ENCODE measurements at regions not wholly inside any gene's neighbourhood (a gene's known extent, or its start where the extent isn't known, plus 50 kb on each side); places are given as distances from the start of the nearest gene placed in this dataset.

GRCh38 chr13:44103429-44104196, 223.9 kb downstream of the LACC1 start:
- H3K4me3 Mint-ChIP-seq = no peak overlapping the region
- ATAC-seq (replicated peaks in 1 of 2) (no peak), DNase-seq (no peak)
- no peaks in the 10 kb centered on the region for H3K4me1 Mint-ChIP-seq (ENCODE audit: low read depth)
- no peak overlapping the region for H3K27ac Mint-ChIP-seq
- H3K36me3 Mint-ChIP-seq (ENCODE audit: insufficient read depth in 2 of 2) = peaks cover 3 to 6% of the 10 kb centered on the region in 2 donors
- peaks cover 5 to 11% of the 10 kb centered on the region in 2 donors for H3K9me3 Mint-ChIP-seq
- H3K27me3 Mint-ChIP-seq (ENCODE audit: low read depth) = peaks cover 23% of the 10 kb centered on the region

DNA sequence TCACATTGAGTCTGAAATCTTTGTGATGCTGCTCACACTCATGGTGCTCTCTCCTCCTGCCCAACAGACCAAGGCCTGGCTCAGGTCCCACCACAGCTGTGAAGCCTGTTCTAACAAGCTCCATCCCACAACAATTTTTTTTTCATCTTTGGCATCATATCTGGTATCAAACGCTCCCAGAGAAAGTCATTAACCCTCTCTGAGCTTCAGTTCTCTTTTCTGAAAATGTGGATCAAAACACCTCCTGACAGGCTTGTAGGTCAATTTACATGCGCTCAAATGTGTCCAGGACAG, 224.4 kb downstream of the LACC1 start:
- ATAC-seq (replicated peaks in 1 of 2) (no peak), DNase-seq (no peak)
- Mint-ChIP-seq H3K36me3 (ENCODE audit: insufficient read depth in 2 of 2) (peaks cover 3 to 6% of the 10 kb centered on the region in 2 donors), H3K27ac (no peak overlapping the region), H3K4me1 (ENCODE audit: low read depth) (no peaks in the 10 kb centered on the region), H3K4me3 (no peak overlapping the region), H3K9me3 (peaks cover 5 to 11% of the 10 kb centered on the region in 2 donors), H3K27me3 (ENCODE audit: low read depth) (peaks cover 18% of the 10 kb centered on the region)

GRCh38 chr13:44104969-44105368, 225.3 kb downstream of the LACC1 start:
- no peak overlapping the region for H3K27ac Mint-ChIP-seq
- no peak for DNase-seq
- H3K27me3 Mint-ChIP-seq (ENCODE audit: low read depth) = peaks cover 15% of the 10 kb centered on the region
- no peak overlapping the region for H3K4me3 Mint-ChIP-seq
- no peaks in the 10 kb centered on the region for H3K4me1 Mint-ChIP-seq (ENCODE audit: low read depth)
- H3K36me3 Mint-ChIP-seq (ENCODE audit: insufficient read depth in 2 of 2) = peaks cover 3 to 6% of the 10 kb centered on the region in 2 donors
- ATAC-seq (replicated peaks in 1 of 2) = no peak
- H3K9me3 Mint-ChIP-seq = peaks cover 3 to 11% of the 10 kb centered on the region in 2 donors

GRCh38 chr13:44106266-44107152, 226.8 kb downstream of the LACC1 start:
- H3K27ac Mint-ChIP-seq = no peak overlapping the region
- H3K9me3 Mint-ChIP-seq = peaks cover 2 to 6% of the 10 kb centered on the region in 2 donors
- no peak for DNase-seq
- H3K4me1 Mint-ChIP-seq (ENCODE audit: low read depth) = no peaks in the 10 kb centered on the region
- H3K36me3 Mint-ChIP-seq (ENCODE audit: insufficient read depth in 2 of 2) = peaks cover 3 to 4% of the 10 kb centered on the region in 2 donors
- ATAC-seq (replicated peaks in 1 of 2) = no peak
- H3K27me3 Mint-ChIP-seq (ENCODE audit: low read depth) = peaks cover 15% of the 10 kb centered on the region
- no peak overlapping the region for H3K4me3 Mint-ChIP-seq

GRCh38 chr13:44107357-44108121, 227.8 kb downstream of the LACC1 start:
- peaks cover 0 to 3% of the 10 kb centered on the region in 2 donors for H3K9me3 Mint-ChIP-seq
- H3K27ac Mint-ChIP-seq = no peak overlapping the region
- H3K27me3 Mint-ChIP-seq (ENCODE audit: low read depth) = peaks cover 15% of the 10 kb centered on the region
- H3K4me3 Mint-ChIP-seq = no peak overlapping the region
- no peaks in the 10 kb centered on the region for H3K4me1 Mint-ChIP-seq (ENCODE audit: low read depth)
- peaks cover 0 to 3% of the 10 kb centered on the region in 2 donors for H3K36me3 Mint-ChIP-seq (ENCODE audit: insufficient read depth in 2 of 2)
- DNase-seq (no peak), ATAC-seq (replicated peaks in 1 of 2) (no peak)

- Mint-ChIP-seq H3K36me3 (ENCODE audit: insufficient read depth in 2 of 2) (no peaks in the 10 kb centered on the region), H3K4me3 (no peak overlapping the region), H3K4me1 (ENCODE audit: low read depth) (no peaks in the 10 kb centered on the region), H3K27me3 (ENCODE audit: low read depth) (peaks cover 15% of the 10 kb centered on the region), H3K27ac (no peak overlapping the region), H3K9me3 (peaks cover 0 to 1% of the 10 kb centered on the region in 2 donors)
- no peak for DNase-seq
- no peak for ATAC-seq (replicated peaks in 1 of 2)
Observed at GRCh38 chr13:44108331-44108858, 228.7 kb downstream of the LACC1 start.

GRCh38 chr13:44110091-44110621, 230.5 kb downstream of the LACC1 start:
- H3K4me1 Mint-ChIP-seq (ENCODE audit: low read depth) = no peaks in the 10 kb centered on the region
- no peak for ATAC-seq (replicated peaks in 1 of 2)
- peaks cover 5% of the 10 kb centered on the region for H3K27me3 Mint-ChIP-seq (ENCODE audit: low read depth)
- no peak overlapping the region for H3K27ac Mint-ChIP-seq
- H3K36me3 Mint-ChIP-seq (ENCODE audit: insufficient read depth in 2 of 2) = no peaks in the 10 kb centered on the region
- no peaks in the 10 kb centered on the region for H3K9me3 Mint-ChIP-seq
- H3K4me3 Mint-ChIP-seq = no peak overlapping the region
- DNase-seq = no peak

DNA sequence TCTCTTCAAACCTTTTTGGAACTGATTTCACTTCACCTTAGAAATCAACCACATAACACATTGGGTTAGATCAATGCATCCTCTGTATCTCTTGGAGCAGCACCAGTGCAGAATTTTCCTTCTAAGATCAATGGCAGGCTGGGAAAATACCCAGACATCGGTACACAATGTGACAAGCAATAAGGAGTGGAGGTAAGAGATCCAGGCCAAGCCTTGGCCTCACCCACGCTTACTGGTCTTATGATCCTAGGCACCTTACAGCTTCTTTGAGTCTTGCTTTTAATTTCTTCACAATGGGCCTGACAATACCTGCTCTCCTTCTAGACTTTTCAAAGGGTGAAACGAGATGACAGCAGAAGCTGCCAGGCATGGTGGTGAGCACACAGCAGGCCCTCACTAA, 232.0 kb downstream of the LACC1 start:
- Mint-ChIP-seq H3K27me3 (ENCODE audit: low read depth) (peaks cover 5% of the 10 kb centered on the region), H3K27ac (no peak overlapping the region), H3K9me3 (no peaks in the 10 kb centered on the region), H3K36me3 (ENCODE audit: insufficient read depth in 2 of 2) (no peaks in the 10 kb centered on the region), H3K4me1 (ENCODE audit: low read depth) (no peaks in the 10 kb centered on the region), H3K4me3 (no peak overlapping the region)
- DNase-seq (no peak), ATAC-seq (replicated peaks in 1 of 2) (no peak)

DNA sequence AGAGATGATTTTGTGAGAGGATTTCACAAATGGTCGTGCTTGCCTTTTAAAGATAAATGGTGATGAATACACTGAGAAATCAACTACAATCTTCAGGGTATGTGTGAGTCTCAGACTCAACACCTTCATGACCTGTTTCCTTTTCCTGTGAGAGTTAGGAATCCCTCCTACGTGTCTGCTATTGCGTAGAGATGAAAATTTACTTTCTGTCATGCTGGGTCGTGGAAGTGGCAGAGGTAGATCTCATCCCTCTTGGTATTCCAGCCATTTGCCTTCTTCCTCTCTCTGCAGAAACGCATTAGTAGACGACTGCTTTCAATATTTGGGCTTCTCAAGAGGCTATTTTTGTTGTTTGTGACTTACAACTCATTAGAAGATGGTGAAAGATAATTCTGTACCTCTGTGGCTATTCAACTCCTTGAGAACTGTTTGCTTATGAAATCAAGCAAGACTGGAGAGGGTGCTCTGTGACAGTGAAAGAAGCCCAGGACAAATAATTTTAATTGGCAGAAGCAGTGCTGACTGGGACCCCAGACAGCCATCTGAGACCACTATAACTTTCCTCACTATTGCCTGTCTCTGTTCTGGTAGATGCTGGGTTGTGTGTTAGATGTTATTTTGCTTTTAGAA, 233.1 kb downstream of the LACC1 start:
- Mint-ChIP-seq H3K36me3 (ENCODE audit: insufficient read depth in 2 of 2) (no peaks in the 10 kb centered on the region), H3K27me3 (ENCODE audit: low read depth) (no peaks in the 10 kb centered on the region), H3K9me3 (no peaks in the 10 kb centered on the region), H3K4me3 (no peak overlapping the region), H3K4me1 (ENCODE audit: low read depth) (no peaks in the 10 kb centered on the region), H3K27ac (peak overlapping the region; percentile 44)
- ATAC-seq (replicated peaks in 1 of 2) = no peak
- DNase-seq = no peak

GRCh38 chr13:44116562-44117332, 237.0 kb downstream of the LACC1 start:
- DNase-seq (no peak), ATAC-seq (replicated peaks in 1 of 2) (peak in 1 of 2 donors; percentile 39)
- Mint-ChIP-seq H3K27me3 (ENCODE audit: low read depth) (no peaks in the 10 kb centered on the region), H3K9me3 (no peaks in the 10 kb centered on the region), H3K36me3 (ENCODE audit: insufficient read depth in 2 of 2) (no peaks in the 10 kb centered on the region), H3K4me1 (ENCODE audit: low read depth) (no peaks in the 10 kb centered on the region), H3K27ac (peak overlapping the region; percentile 85), H3K4me3 (peak overlapping the region in 1 of 2 donors; percentile 49)

GRCh38 chr13:44117351-44117750, 237.6 kb downstream of the LACC1 start:
- Mint-ChIP-seq H3K9me3 (no peaks in the 10 kb centered on the region), H3K27ac (peak overlapping the region; percentile 67), H3K4me3 (peak overlapping the region in 1 of 2 donors; percentile 48), H3K36me3 (ENCODE audit: insufficient read depth in 2 of 2) (no peaks in the 10 kb centered on the region), H3K4me1 (ENCODE audit: low read depth) (no peaks in the 10 kb centered on the region), H3K27me3 (ENCODE audit: low read depth) (no peaks in the 10 kb centered on the region)
- DNase-seq = no peak
- peak in 1 of 2 donors; percentile 66 for ATAC-seq (replicated peaks in 1 of 2)

DNA sequence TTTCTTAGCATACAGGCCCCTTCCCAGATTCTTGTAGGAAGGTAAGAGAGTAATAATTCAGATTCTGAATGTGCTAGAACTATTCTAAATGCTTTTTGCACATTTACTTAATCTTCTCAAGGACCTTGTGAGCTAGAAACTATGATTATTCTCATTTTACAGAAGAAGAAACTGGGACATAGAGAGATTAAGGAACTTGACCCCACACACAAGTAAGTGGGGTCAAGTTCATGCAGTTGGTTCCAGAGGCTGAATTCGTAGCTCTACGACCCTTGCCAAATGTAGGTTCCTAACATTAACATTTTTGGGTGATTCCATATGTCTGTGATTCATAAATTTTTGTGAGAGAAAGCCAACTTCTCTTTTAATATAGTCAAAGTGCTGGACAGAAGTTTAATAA, 238.1 kb downstream of the LACC1 start:
- H3K4me3 Mint-ChIP-seq = peak overlapping the region in 1 of 2 donors; percentile 48
- H3K4me1 Mint-ChIP-seq (ENCODE audit: low read depth) = no peaks in the 10 kb centered on the region
- DNase-seq (no peak), ATAC-seq (replicated peaks in 1 of 2) (no peak)
- H3K9me3 Mint-ChIP-seq = no peaks in the 10 kb centered on the region
- H3K27ac Mint-ChIP-seq = peak overlapping the region; percentile 67
- H3K36me3 Mint-ChIP-seq (ENCODE audit: insufficient read depth in 2 of 2) = no peaks in the 10 kb centered on the region
- no peaks in the 10 kb centered on the region for H3K27me3 Mint-ChIP-seq (ENCODE audit: low read depth)
